ENCODE measurements at regions not wholly inside any gene's neighbourhood (a gene's known extent, or its start where the extent isn't known, plus 50 kb on each side); places are given as distances from the start of the nearest gene placed in this dataset.

GRCh38 chr6:81511423-81511822 is 241.1 kb downstream of the TENT5A start:
- TF ChIP-seq SUZ12 (IDR thresholded peaks at IDR 0.05; ENCODE audit: extremely low read depth, insufficient read depth, insufficient read length) (no peak), ZNF274 (IDR thresholded peaks at IDR 0.05; ENCODE audit: low read depth, low read length) (no peak), YY1 (IDR thresholded peaks at IDR 0.05; ENCODE audit: insufficient read depth, insufficient read length) (no peak)
- H3K27me3 ChIP-seq (ENCODE audit: insufficient read depth, insufficient read length), result no peaks in the 10 kb centered on the region
- no peaks in the 10 kb centered on the region for H3K4me1 ChIP-seq (ENCODE audit: insufficient read depth, insufficient read length)
- no peak for DNase-seq (ENCODE audit: low read depth, low spot score)
- H3K4me3 ChIP-seq (ENCODE audit: insufficient read length, low read depth), result no peak overlapping the region
- H3K36me3 ChIP-seq (ENCODE audit: insufficient read depth, insufficient read length, low read length), result no peaks in the 10 kb centered on the region
- H3K9ac ChIP-seq (ENCODE audit: insufficient read length, low read depth), result no peak overlapping the region
- H3K9me3 ChIP-seq (ENCODE audit: insufficient read depth, low read length), result no peaks in the 10 kb centered on the region

DNA sequence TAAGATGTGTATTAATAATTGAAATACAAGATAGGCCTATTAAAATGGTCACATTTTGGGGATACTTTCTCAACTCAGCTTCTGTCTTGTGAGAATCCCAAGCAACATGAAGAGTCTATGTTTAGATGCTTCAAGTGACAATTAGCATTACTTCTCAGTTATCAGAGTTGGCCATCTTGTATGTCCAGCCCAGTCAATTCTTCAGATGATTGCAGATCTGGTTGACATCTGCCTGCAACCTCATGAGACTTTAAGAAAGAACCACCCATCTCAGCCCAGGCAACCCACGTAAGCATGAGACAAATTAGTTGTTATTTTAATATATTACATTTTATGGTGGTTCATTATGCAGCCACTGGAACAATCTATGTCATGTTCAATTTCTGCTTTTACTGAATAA is 256.5 kb downstream of the TENT5A start:
- Histone ChIP-seq H3K4me3 (ENCODE audit: insufficient read length, low read depth) (no peak overlapping the region), H3K4me1 (ENCODE audit: insufficient read depth, insufficient read length) (no peaks in the 10 kb centered on the region), H3K36me3 (ENCODE audit: insufficient read depth, insufficient read length, low read length) (no peaks in the 10 kb centered on the region), H3K9ac (ENCODE audit: insufficient read length, low read depth) (no peak overlapping the region), H3K27me3 (ENCODE audit: insufficient read depth, insufficient read length) (no peaks in the 10 kb centered on the region), H3K9me3 (ENCODE audit: insufficient read depth, low read length) (peaks cover 3% of the 10 kb centered on the region; the same call in 1 of the 2 replicates)
- no peak for TF ChIP-seq SUZ12 (IDR thresholded peaks at IDR 0.05; ENCODE audit: extremely low read depth, insufficient read depth, insufficient read length)
- TF ChIP-seq ZNF274 (IDR thresholded peaks at IDR 0.05; ENCODE audit: low read depth, low read length), result no peak
- TF ChIP-seq YY1 (IDR thresholded peaks at IDR 0.05; ENCODE audit: insufficient read depth, insufficient read length), result no peak
- DNase-seq (ENCODE audit: low read depth, low spot score), result no peak

DNA sequence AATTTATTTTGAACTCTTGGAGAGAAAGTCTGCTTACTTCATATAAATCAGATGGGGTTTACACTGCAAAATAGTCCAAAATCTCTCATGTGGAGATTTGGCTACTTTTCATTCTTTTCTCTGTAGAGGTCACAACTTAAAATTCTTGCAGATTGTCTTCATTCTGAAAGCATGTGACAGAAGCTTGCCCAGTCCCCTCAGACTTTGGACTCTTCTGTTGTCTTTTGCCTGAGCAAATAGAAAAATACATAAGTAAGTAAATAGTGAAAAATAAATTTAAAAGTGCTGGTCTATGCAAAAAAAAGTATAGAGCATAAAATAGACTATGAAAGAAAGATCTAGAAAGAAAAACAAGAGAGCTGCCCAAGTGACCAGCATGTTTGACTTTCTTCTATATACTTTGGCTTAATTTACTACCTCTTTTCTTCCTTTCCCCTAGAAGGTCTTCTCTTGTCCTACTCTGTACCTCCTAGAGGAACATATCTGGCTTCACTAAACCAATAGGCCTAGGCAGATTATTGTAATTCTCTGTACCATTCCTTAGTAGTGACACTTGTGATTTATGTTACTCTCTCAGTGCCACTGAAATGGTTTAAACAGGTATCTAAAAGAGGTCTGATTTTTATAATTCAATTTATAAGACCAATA is 260.9 kb downstream of the TENT5A start:
- H3K4me3 ChIP-seq (ENCODE audit: insufficient read length, low read depth), result no peak overlapping the region

GRCh38 chr6:81487489-81487888 is 265.0 kb downstream of the TENT5A start:
- TF ChIP-seq ZNF274 (IDR thresholded peaks at IDR 0.05; ENCODE audit: low read depth, low read length), result no peak
- TF ChIP-seq YY1 (IDR thresholded peaks at IDR 0.05; ENCODE audit: insufficient read depth, insufficient read length), result no peak
- no peak for TF ChIP-seq SUZ12 (IDR thresholded peaks at IDR 0.05; ENCODE audit: extremely low read depth, insufficient read depth, insufficient read length)
- no peak for DNase-seq (ENCODE audit: low read depth, low spot score)
- H3K36me3 ChIP-seq (ENCODE audit: insufficient read depth, insufficient read length, low read length), result no peaks in the 10 kb centered on the region

More for the DNA sequence above, 260.9 kb downstream of the TENT5A start:
- DNase-seq (ENCODE audit: low read depth, low spot score), result no peak
- H3K4me1 ChIP-seq (ENCODE audit: insufficient read depth, insufficient read length), result no peaks in the 10 kb centered on the region
- no peaks in the 10 kb centered on the region for H3K36me3 ChIP-seq (ENCODE audit: insufficient read depth, insufficient read length, low read length)
- no peaks in the 10 kb centered on the region for H3K9me3 ChIP-seq (ENCODE audit: insufficient read depth, low read length)
- H3K9ac ChIP-seq (ENCODE audit: insufficient read length, low read depth), result no peak overlapping the region
- TF ChIP-seq YY1 (IDR thresholded peaks at IDR 0.05; ENCODE audit: insufficient read depth, insufficient read length), result no peak
- no peak for TF ChIP-seq SUZ12 (IDR thresholded peaks at IDR 0.05; ENCODE audit: extremely low read depth, insufficient read depth, insufficient read length)
- no peaks in the 10 kb centered on the region for H3K27me3 ChIP-seq (ENCODE audit: insufficient read depth, insufficient read length)

GRCh38 chr6:81486234-81486633 is 266.2 kb downstream of the TENT5A start:
- no peak for TF ChIP-seq YY1 (IDR thresholded peaks at IDR 0.05; ENCODE audit: insufficient read depth, insufficient read length)
- TF ChIP-seq ZNF274 (IDR thresholded peaks at IDR 0.05; ENCODE audit: low read depth, low read length), result no peak
- TF ChIP-seq SUZ12 (IDR thresholded peaks at IDR 0.05; ENCODE audit: extremely low read depth, insufficient read depth, insufficient read length), result no peak
- Histone ChIP-seq H3K27me3 (ENCODE audit: insufficient read depth, insufficient read length) (no peaks in the 10 kb centered on the region), H3K9ac (ENCODE audit: insufficient read length, low read depth) (no peak overlapping the region), H3K36me3 (ENCODE audit: insufficient read depth, insufficient read length, low read length) (no peaks in the 10 kb centered on the region), H3K4me1 (ENCODE audit: insufficient read depth, insufficient read length) (no peaks in the 10 kb centered on the region), H3K4me3 (ENCODE audit: insufficient read length, low read depth) (no peak overlapping the region), H3K9me3 (ENCODE audit: insufficient read depth, low read length) (no peaks in the 10 kb centered on the region)
- no peak for DNase-seq (ENCODE audit: low read depth, low spot score)

More at GRCh38 chr6:81487489-81487888, 265.0 kb downstream of the TENT5A start:
- Histone ChIP-seq H3K27me3 (ENCODE audit: insufficient read depth, insufficient read length) (no peaks in the 10 kb centered on the region), H3K4me3 (ENCODE audit: insufficient read length, low read depth) (no peak overlapping the region), H3K9me3 (ENCODE audit: insufficient read depth, low read length) (no peaks in the 10 kb centered on the region), H3K4me1 (ENCODE audit: insufficient read depth, insufficient read length) (no peaks in the 10 kb centered on the region), H3K9ac (ENCODE audit: insufficient read length, low read depth) (no peak overlapping the region)

- Histone ChIP-seq H3K36me3 (ENCODE audit: insufficient read depth, insufficient read length, low read length) (no peaks in the 10 kb centered on the region), H3K4me3 (ENCODE audit: insufficient read length, low read depth) (no peak overlapping the region), H3K9ac (ENCODE audit: insufficient read length, low read depth) (no peak overlapping the region), H3K4me1 (ENCODE audit: insufficient read depth, insufficient read length) (no peaks in the 10 kb centered on the region), H3K27me3 (ENCODE audit: insufficient read depth, insufficient read length) (no peaks in the 10 kb centered on the region), H3K9me3 (ENCODE audit: insufficient read depth, low read length) (no peaks in the 10 kb centered on the region)
- DNase-seq (ENCODE audit: low read depth, low spot score), result no peak
- TF ChIP-seq SUZ12 (IDR thresholded peaks at IDR 0.05; ENCODE audit: extremely low read depth, insufficient read depth, insufficient read length) (no peak), YY1 (IDR thresholded peaks at IDR 0.05; ENCODE audit: insufficient read depth, insufficient read length) (no peak), ZNF274 (IDR thresholded peaks at IDR 0.05; ENCODE audit: low read depth, low read length) (no peak)
Measured at GRCh38 chr6:81485395-81485794, 267.1 kb downstream of the TENT5A start.

DNA sequence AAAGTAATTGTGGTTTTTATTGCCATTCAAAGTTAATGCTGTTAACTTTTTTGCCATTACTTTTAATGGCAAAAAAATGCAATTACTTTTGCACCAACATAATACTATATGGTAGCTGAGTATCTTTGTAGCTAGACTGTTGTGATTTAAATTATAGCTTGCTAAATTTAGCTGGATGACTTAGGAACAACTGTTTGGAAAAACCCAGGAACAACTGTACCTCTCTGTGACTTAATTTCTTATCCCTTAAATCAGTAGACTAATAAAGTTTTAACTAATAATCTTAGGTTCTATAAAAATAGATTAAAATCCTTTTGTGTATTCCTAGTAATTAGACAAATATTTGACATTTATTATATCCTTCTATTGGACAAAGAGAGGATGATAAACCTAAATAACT is 268.2 kb downstream of the TENT5A start:
- H3K4me3 ChIP-seq (ENCODE audit: insufficient read length, low read depth), result no peak overlapping the region
- DNase-seq (ENCODE audit: low read depth, low spot score), result no peak
- H3K9me3 ChIP-seq (ENCODE audit: insufficient read depth, low read length), result no peaks in the 10 kb centered on the region
- no peak overlapping the region for H3K9ac ChIP-seq (ENCODE audit: insufficient read length, low read depth)
- no peaks in the 10 kb centered on the region for H3K36me3 ChIP-seq (ENCODE audit: insufficient read depth, insufficient read length, low read length)
- no peaks in the 10 kb centered on the region for H3K27me3 ChIP-seq (ENCODE audit: insufficient read depth, insufficient read length)
- H3K4me1 ChIP-seq (ENCODE audit: insufficient read depth, insufficient read length), result no peaks in the 10 kb centered on the region
- TF ChIP-seq SUZ12 (IDR thresholded peaks at IDR 0.05; ENCODE audit: extremely low read depth, insufficient read depth, insufficient read length) (no peak), YY1 (IDR thresholded peaks at IDR 0.05; ENCODE audit: insufficient read depth, insufficient read length) (no peak), ZNF274 (IDR thresholded peaks at IDR 0.05; ENCODE audit: low read depth, low read length) (no peak)

Data from NT2/D1 (cell line).